HG02798 (cell line): ENCODE measurements at regions not wholly inside any gene's neighbourhood (a gene's known extent, or its start where the extent isn't known, plus 50 kb on each side); places are given as distances from the start of the nearest gene placed in this dataset.
"Not testable (repeated sequence)": the region's sequence is repeated elsewhere in the genome, so short reads cannot be mapped to it uniquely, and the experiment has no call there.

Experiments used
- ATAC-seq: cut with Tn5 transposase; IDR thresholded peaks from one replicate; pipeline ENCODE4 v1.9.1; 2021; ENCODE audit warnings: mild to moderate bottlenecking; ENCODE audit not compliant: unreplicated experiment, poor library complexity

DNA sequence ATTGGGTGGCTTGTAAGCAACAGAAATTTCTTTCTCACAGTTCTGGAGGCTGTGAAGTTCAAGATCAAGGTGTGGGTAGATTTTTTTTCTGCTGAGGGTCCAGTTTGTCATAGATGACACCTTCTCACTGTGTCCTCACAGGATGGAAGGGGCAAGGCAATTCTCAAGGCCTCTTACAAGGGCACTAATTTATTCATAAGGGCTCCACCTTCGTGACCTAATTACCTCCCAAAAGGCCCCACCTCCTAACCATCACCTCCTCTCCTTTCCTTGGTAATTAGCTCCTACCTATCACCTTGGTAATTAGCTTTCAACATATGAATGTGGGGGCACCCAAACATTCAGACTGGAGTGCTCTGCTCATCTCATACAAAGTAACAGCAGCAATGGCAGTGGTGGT is 92.3 kb upstream of the CD44 start:
- ATAC-seq = no peak

GRCh38 chr11:35047179-35047578 is 91.8 kb upstream of the CD44 start:
- no peak for ATAC-seq

DNA sequence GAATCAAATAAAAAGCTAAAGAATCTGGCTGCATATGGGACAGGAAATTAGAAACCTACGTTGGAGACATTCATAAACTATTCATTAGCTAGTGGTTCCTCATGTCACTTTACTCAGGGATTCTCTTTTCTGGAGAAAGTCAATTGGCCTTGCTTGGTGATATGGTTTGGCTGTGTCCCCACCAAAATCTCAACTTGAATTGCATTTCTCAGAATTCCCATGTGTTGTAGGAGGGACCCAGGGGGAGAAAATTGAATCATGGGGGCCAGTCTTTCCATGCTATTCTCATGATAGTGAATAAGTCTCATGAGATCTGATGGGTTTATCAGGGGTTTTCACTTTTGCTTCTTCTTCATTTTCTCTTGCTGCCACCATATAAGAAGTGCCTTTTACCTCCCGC is 91.2 kb upstream of the CD44 start:
- no peak for ATAC-seq

DNA sequence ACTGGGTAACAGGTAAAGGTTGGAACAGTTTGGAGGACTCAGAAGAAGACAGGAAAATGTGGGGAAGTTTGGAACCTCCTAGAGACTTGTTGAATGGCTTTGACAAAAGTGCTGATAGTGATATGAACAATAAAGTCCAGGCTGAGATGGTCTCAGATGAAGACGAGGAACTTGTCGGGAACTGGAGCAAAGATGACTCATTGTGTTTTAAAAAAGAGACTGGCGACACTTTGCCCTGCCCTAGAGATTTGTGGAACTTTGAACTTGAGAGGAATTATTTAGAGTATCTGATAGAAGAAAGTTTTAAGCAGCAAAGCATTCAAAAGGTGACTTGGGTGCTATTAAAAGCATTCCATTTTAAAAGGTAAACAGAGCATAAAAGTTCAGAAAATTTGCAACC is 90.6 kb upstream of the CD44 start:
- not testable (repeated sequence) for ATAC-seq

DNA sequence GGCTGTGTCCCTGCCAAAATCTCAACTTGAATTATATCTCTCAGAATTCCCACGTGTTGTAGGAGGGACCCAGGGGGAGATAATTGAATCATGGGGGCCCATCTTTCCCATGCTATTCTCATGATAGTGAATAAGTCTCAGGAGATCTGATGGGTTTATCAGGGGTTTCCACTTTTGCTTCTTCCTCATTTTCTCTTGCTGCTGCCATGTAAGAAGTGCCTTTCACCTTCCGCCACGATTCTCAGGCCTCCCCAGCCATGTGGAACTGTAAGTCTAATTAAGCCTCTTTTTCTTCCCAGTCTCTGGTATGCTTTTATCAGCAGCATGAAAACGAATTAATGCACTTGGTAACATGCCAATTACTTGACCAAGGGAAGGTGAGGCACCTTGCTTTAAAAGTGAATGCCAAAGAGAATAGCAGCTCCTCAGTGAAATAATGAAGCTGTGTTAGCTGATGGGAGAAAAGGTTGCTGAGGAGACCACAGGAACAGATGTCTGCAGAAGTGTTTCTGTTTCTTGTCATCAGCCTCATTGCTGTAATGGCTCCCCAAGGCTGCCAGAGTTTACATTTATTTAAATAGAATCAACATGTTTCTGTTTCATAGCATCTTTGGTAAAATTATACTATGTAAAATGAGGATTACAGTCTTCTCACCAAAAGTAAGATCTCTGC is 89.0 kb upstream of the CD44 start:
- peak; percentile 54 for ATAC-seq

DNA sequence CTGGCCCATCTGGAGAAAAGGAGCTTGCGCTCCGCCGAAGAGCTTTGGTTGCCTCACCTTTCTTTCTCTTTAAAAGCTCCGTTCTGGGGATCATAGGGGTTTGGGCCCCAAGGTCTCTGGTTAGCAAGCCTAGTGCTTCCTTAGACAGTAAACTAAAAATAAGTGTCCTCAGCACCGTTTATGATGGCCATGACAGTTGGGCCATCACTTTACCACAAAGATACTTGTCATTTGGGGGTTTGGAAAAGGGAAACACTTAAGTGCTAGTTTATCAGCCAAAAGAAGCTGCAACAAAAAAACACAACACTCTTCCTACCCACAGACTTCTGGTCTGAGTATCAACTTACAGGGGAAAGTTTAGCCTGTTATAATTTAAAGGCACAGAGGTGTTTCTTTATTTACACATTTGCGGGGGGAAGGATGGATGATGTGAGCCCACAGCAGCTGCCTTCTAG is 88.4 kb upstream of the CD44 start:
- no peak for ATAC-seq

DNA sequence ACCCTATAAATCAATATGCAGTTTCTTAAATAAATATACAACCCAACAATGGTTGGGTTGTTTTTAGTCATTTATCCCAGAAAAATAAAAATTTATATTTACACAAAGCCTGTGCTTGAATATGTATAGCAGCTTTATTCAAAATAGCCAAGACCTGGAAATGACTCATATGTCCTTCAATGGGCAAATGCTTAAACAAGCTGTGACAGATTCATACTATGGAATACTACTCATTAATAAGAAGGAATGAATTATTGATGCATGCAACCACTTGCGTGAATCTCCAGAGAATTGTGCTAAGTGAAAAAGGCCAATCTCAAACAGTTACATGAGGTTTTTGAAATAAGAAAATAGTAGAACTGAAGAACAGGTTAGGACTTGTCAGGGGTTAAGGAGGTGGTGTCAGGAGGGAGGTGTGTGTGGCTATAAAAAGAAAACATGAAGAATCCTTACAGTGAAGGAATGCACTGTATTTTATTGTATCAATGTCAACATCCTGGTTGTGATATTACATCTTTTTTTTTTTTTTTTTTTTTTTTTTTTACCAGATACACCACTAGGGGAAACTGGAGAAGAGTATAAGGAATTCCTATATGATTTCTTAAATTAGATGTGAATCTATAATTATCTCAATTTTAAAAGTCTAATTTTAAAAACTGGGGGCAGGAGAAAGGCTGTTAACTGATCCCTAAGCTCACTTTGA is 82.4 kb upstream of the CD44 start:
- no peak for ATAC-seq

DNA sequence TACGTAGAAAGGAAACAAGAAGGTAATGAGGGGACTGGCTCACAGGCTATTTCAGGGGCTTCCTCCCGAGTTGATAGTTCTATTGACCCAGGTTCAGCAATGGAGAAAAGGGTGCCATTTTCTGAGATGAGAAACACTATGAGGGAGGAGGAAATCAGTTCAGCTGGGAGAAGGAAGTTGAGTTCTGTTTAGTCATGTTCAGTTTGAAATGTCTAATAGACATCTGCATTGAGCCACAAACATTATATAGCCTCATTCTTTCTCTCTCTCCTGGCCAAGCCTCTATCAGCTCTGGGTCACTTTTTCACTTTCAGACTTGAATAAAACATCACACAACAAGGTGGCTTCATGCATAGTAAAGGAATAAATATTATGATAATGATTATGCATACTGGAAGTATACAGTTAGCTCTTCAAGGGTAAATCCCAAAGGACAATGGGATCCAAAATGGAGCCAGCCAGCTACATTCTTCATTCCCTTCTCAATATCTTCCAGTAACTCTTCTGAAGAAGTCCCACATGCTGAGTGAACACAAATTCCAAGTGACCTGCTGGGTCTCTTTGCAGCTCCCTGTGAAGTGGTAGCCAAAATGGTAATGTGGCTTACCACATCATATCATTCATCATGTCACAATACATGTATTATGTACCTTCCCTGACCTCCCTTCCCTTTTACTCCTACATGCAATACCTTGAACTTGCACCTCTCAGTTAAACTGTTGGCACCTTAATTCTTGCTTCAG is 80.9 kb upstream of the CD44 start:
- no peak for ATAC-seq

- no peak for ATAC-seq
Observed at GRCh38 chr11:35058669-35059434, 80.1 kb upstream of the CD44 start.

- ATAC-seq = no peak
Observed at GRCh38 chr11:35061516-35062440, 77.2 kb upstream of the CD44 start.

GRCh38 chr11:35063488-35063931 is 75.5 kb upstream of the CD44 start:
- no peak for ATAC-seq

DNA sequence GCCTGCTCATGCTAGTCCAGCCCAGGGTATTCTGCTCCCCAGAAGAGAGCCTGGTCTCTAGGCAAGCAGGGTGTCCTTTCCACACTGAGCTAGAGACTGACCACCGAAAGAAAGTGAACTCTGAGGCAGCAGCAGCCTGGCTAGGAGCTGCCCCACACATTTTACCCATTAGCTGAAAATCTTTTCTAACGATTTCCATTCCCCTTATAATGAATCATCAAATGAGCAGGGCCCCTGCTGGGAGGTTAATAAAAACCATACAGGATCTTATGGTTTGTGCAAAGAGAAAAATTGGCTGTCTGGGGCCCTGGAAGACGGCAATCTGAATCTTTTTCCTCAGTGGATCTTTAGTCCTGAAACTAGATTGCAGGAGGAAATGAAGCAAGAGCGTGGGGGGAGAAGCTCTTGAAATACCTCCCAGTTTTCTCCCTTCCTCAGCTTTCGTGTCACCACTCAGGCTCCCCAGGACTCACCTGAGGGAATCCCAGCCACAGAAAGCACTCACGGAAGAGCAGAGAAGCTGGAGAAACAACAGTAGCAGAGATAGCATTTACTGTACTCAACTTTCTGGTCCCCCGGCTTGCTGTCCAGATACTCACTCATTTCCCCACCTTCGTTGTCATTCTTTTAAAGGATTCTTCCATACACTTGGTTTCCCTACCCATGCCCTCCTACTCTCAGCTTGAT is 74.7 kb upstream of the CD44 start:
- ATAC-seq = no peak

GRCh38 chr11:35065566-35065965 is 73.4 kb upstream of the CD44 start:
- no peak for ATAC-seq

DNA sequence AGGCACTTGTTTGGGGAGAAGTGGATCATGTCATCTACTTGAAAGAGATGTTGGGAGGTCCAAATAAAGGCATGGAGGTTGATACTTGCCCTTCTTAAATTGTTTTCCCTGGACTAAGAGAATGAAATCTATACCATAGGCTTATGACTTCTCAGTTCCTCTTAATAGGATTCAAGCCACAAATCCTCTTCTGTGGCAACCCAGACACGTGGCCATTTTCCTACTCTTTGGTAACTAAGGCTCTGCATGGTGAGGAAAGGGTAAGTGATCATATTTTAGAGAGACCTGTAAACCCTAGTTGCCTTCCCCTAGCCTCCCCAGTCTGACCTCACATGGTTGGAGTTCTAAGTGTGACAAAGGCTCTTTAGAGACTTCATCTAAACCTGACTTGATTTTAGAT is 72.9 kb upstream of the CD44 start:
- no peak for ATAC-seq

DNA sequence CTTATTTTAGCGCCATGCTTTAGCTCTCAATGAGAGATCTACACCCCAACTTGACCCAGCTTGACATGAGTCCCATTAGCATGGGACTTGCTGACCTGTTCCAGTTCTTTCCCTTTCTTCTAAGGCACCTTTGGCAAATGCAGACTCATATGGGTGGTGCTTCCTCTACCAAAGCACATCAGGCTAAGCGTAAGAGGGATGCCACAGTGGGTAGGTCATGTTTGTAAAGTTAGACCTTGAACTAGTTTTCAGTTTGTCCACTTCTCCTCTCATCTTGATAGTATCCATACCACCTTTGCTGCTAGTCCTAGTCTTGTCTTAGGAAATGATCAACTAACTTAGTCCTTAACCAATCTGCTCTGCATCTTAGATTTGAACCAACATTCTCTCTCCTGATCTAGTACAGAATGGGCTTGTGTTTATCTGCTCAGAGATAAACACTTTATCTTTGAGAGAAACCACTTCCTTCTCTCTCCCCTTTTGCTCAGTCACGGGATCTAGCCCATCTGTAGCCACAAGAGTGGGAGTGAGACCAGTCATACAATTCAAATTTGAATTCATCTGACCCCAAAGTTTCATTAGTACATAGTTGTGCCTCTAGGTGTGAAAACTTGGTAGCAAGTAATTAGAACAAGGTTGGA is 72.1 kb upstream of the CD44 start:
- ATAC-seq = peak; percentile 77

DNA sequence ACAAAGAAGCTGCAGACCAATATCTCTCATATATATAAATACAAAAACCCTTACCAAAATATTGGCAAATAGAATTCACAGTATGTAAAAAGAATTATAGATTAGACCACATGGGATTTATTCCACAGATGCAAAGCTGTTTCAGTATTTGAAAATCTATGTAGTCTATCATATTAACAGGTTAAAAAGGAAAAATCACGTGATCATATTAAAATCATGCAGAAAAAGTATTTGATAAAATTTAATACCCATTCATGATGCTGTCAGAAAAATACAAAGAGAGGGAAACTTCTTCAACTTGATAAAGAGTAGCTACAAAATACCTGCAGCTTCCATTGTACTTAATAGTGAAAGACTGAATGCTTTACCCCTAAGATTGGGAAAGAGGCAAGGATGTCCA is 67.2 kb upstream of the CD44 start:
- ATAC-seq = no peak

GRCh38 chr11:35073691-35074419 is 65.1 kb upstream of the CD44 start:
- no peak for ATAC-seq
